H1 (cell line): ENCODE measurements at regions not wholly inside any gene's neighbourhood (a gene's known extent, or its start where the extent isn't known, plus 50 kb on each side); places are given as distances from the start of the nearest gene placed in this dataset.

Experiments
- CTCF ChIA-PET: fragments of 300-600 bp; sonication (Branson Sonifier 250); formaldehyde crosslinking; loops from one replicate; lab custom pipeline; 2021; ENCODE audit not compliant: partially characterized antibody; lab: Charles Lee
- POLR2A ChIA-PET: fragments of 300-600 bp; sonication (Branson Sonifier 250); formaldehyde crosslinking; loops from one replicate; lab custom pipeline; 2021; ENCODE audit warnings: inconsistent platforms; ENCODE audit not compliant: partially characterized antibody; lab: Charles Lee
- DNase-seq, 2 experiments: peaks; one replicate each; pipeline versions ENCODE4 v3.0.0 to v3.0.0-alpha.2; 2010 to 2022; ENCODE audit warnings: low spot score in 2 of 2, low read depth in 1 of 2, mixed read lengths in 1 of 2
- FAIRE-seq: peaks from 2 replicates; lab custom pipeline; 2011; peaks lifted over from hg19 to GRCh38; lab: Jason Lieb, UNC
- H2AFZ ChIP-seq: 2 replicates; pipeline ENCODE4 v1.8.1; 2012; ENCODE audit warnings: low read length, inconsistent platforms
- H2AK5ac ChIP-seq: 2 replicates; pipeline ENCODE4 v1.6.1; 2013; ENCODE audit warnings: low read depth, low read length
- H2BK120ac ChIP-seq: replicated peaks from 2 replicates; pipeline ENCODE3; 2013; ENCODE audit warnings: low read depth, low read length, inconsistent platforms
- H2BK12ac ChIP-seq: 2 replicates; pipeline ENCODE4 v1.6.1; 2013; ENCODE audit warnings: low read depth, low read length
- H2BK15ac ChIP-seq: 2 replicates; pipeline ENCODE4 v1.6.1; 2013; ENCODE audit warnings: low read length
- H2BK20ac ChIP-seq: 2 replicates; pipeline ENCODE4 v1.6.1; 2013; ENCODE audit warnings: low read length
- H2BK5ac ChIP-seq: 2 replicates; pipeline ENCODE4 v1.6.1; 2013; ENCODE audit warnings: low read depth, low read length
- H3K14ac ChIP-seq: 2 replicates; pipeline ENCODE4 v1.6.1; 2013; ENCODE audit warnings: inconsistent platforms; ENCODE audit not compliant: insufficient read length
- H3K18ac ChIP-seq: 2 replicates; pipeline ENCODE4 v1.6.1; 2013; ENCODE audit warnings: low read length; ENCODE audit errors: extremely low read depth
- H3K23ac ChIP-seq: 2 replicates; pipeline ENCODE4 v1.6.1; 2013; ENCODE audit warnings: inconsistent platforms; ENCODE audit not compliant: insufficient read length
- H3K23me2 ChIP-seq: 2 replicates; pipeline ENCODE4 v1.6.1; 2013; ENCODE audit warnings: low read depth, low read length
- H3K27ac ChIP-seq: 2 replicates; pipeline ENCODE4 v1.6.1; 2011; ENCODE audit warnings: low read depth, low read length, inconsistent platforms
- H3K27me3 ChIP-seq, 4 experiments: replicated peaks in 1 of 4; 1 replicate in 1 of 4; 2 replicates in 3 of 4; pipeline versions ENCODE4 v1.6.1 to v1.8.1; 2011 to 2013; ENCODE audit warnings: low read length in 3 of 4, mild to moderate bottlenecking in 3 of 4, inconsistent platforms in 2 of 4, mixed read lengths in 2 of 4, moderate library complexity in 1 of 4; ENCODE audit not compliant: control insufficient read depth in 3 of 4, insufficient read depth in 3 of 4; ENCODE audit errors: extremely low read depth in 1 of 4
- H3K36me3 ChIP-seq, 4 experiments: 2 replicates each; pipeline versions ENCODE4 v1.6.1 to v1.8.1; 2011 to 2013; ENCODE audit warnings: mild to moderate bottlenecking in 4 of 4, low read length in 3 of 4, moderate library complexity in 2 of 4, control low read depth in 1 of 4, inconsistent platforms in 1 of 4; ENCODE audit not compliant: insufficient read depth in 4 of 4, control insufficient read depth in 2 of 4
- H3K4ac ChIP-seq: replicated peaks from 2 replicates; pipeline ENCODE3; 2013; ENCODE audit warnings: low read length, low read depth, mixed read lengths, inconsistent platforms; ENCODE audit not compliant: insufficient read length
- H3K4me1 ChIP-seq, 4 experiments: replicated peaks in 1 of 4; 1 replicate in 1 of 4; 2 replicates in 3 of 4; pipeline versions ENCODE4 v1.6.1 to v1.8.1; 2011 to 2013; ENCODE audit warnings: low read length in 3 of 4, inconsistent platforms in 2 of 4, mixed read lengths in 1 of 4; ENCODE audit not compliant: insufficient read depth in 4 of 4, control insufficient read depth in 3 of 4
- H3K4me2 ChIP-seq, 2 experiments: 2 replicates each; pipeline versions ENCODE4 v1.6.1 to v1.8.1; 2011 to 2013; ENCODE audit warnings: low read depth in 2 of 2, low read length in 2 of 2, control low read depth in 1 of 2, inconsistent platforms in 1 of 2, mild to moderate bottlenecking in 1 of 2; ENCODE audit not compliant: insufficient read depth in 1 of 2
- H3K4me3 ChIP-seq, 4 experiments: fragments of 200-600, 300-600 bp in 1 of 4; sonication (generic), shearing (Covaris generic), sonication (Bioruptor Twin) in 1 of 4; 2 replicates each; pipeline versions ENCODE4 v1.5.1 to v1.8.1; 2011 to 2016; ENCODE audit warnings: low read length in 4 of 4, low read depth in 3 of 4, control low read depth in 2 of 4, inconsistent platforms in 2 of 4, mild to moderate bottlenecking in 2 of 4, mixed read lengths in 1 of 4, moderate library complexity in 1 of 4; ENCODE audit not compliant: insufficient read depth in 2 of 4; ENCODE audit errors: extremely low read depth in 1 of 4
- H3K56ac ChIP-seq: replicated peaks from 2 replicates; pipeline ENCODE3; 2013; ENCODE audit warnings: low read depth, mild to moderate bottlenecking, mixed read lengths, low read length, inconsistent platforms; ENCODE audit not compliant: insufficient read length
- H3K79me1 ChIP-seq: 2 replicates; pipeline ENCODE4 v1.6.1; 2013; ENCODE audit warnings: low read depth, low read length, control low read depth
- H3K79me2 ChIP-seq, 2 experiments: 2 replicates each; pipeline versions ENCODE4 v1.6.1 to v1.8.1; 2012 to 2013; ENCODE audit warnings: low read length in 2 of 2, mild to moderate bottlenecking in 2 of 2, inconsistent platforms in 1 of 2; ENCODE audit not compliant: insufficient read depth in 2 of 2, control insufficient read depth in 1 of 2
- H3K9ac ChIP-seq, 4 experiments: replicated peaks in 1 of 4; 1 replicate in 1 of 4; 2 replicates in 3 of 4; pipeline versions ENCODE4 v1.6.1 to v1.8.1; 2011 to 2013; ENCODE audit warnings: low read depth in 3 of 4, low read length in 3 of 4, control low read depth in 2 of 4, mild to moderate bottlenecking in 2 of 4, moderate library complexity in 2 of 4, inconsistent platforms in 1 of 4; ENCODE audit errors: extremely low read depth in 1 of 4
- H3K9me3 ChIP-seq, 2 experiments: 2 replicates each; pipeline versions ENCODE4 v1.6.1 to v1.8.1; 2012 to 2013; ENCODE audit warnings: mild to moderate bottlenecking in 2 of 2, moderate library complexity in 2 of 2, control low read depth in 1 of 2, inconsistent platforms in 1 of 2, low read depth in 1 of 2, low read length in 1 of 2, mixed read lengths in 1 of 2; ENCODE audit not compliant: insufficient read depth in 2 of 2
- H4K20me1 ChIP-seq, 2 experiments: replicated peaks in 1 of 2; 2 replicates each; pipeline versions ENCODE3 to v1.8.1; 2011 to 2013; ENCODE audit warnings: inconsistent platforms in 2 of 2, low read length in 2 of 2, mild to moderate bottlenecking in 1 of 2; ENCODE audit not compliant: insufficient read depth in 2 of 2, control insufficient read depth in 1 of 2
- H4K5ac ChIP-seq: 2 replicates; pipeline ENCODE4 v1.6.1; 2013; ENCODE audit warnings: low read length, low read depth, mixed read lengths, inconsistent platforms; ENCODE audit not compliant: insufficient read length
- H4K8ac ChIP-seq: 2 replicates; pipeline ENCODE4 v1.8.0; 2013; ENCODE audit warnings: mild to moderate bottlenecking, moderate library complexity, low read length, inconsistent platforms; ENCODE audit not compliant: insufficient read depth; ENCODE audit errors: extremely low read depth
- H4K91ac ChIP-seq: replicated peaks from 2 replicates; pipeline ENCODE3; 2013; ENCODE audit warnings: low read length, mixed read lengths, inconsistent platforms; ENCODE audit not compliant: insufficient read length
- BRCA1 ChIP-seq: IDR thresholded peaks from 2 replicates; pipeline ENCODE4 v1.6.1; 2012; ENCODE audit warnings: low read depth, low read length, improper control_type of control experiment
- CHD2 ChIP-seq: IDR thresholded peaks from 2 replicates; pipeline ENCODE4 v1.6.1; 2012; ENCODE audit warnings: low read length, improper control_type of control experiment
- FOSL1 ChIP-seq: IDR thresholded peaks from 2 replicates; pipeline ENCODE4 v1.6.1; 2011; ENCODE audit warnings: mild to moderate bottlenecking, low read depth, low read length, moderate library complexity; ENCODE audit not compliant: insufficient read depth
- HDAC2 ChIP-seq, 2 experiments: fragments of 300-600 bp in 1 of 2; sonication (generic) in 1 of 2; IDR thresholded peaks; 2 replicates each; pipeline ENCODE4 v1.6.1; 2011 to 2012; ENCODE audit warnings: low read depth in 2 of 2, low read length in 2 of 2, mild to moderate bottlenecking in 2 of 2, moderate library complexity in 2 of 2, borderline replicate concordance in 1 of 2, inconsistent platforms in 1 of 2
- KDM4A ChIP-seq: IDR thresholded peaks from one replicate; pipeline ENCODE4 v1.7.1; 2012; ENCODE audit warnings: low read depth, mild to moderate bottlenecking, moderate library complexity, low read length, inconsistent platforms; ENCODE audit not compliant: severe bottlenecking
- NRF1 ChIP-seq: IDR thresholded peaks from 2 replicates; pipeline ENCODE4 v1.6.1; 2011; ENCODE audit warnings: mild to moderate bottlenecking, low read depth, low read length, improper control_type of control experiment
- POU5F1 ChIP-seq: IDR thresholded peaks from 2 replicates; pipeline ENCODE4 v1.6.1; 2011; ENCODE audit warnings: low read depth, mild to moderate bottlenecking, low read length, moderate library complexity
- RBBP5 ChIP-seq: IDR thresholded peaks from 2 replicates; pipeline ENCODE4 v1.7.1; 2012; ENCODE audit warnings: low read depth, mild to moderate bottlenecking, inconsistent platforms, low read length, moderate library complexity, borderline replicate concordance
- SIX5 ChIP-seq: IDR thresholded peaks from 2 replicates; pipeline ENCODE4 v1.6.1; 2011; ENCODE audit warnings: mild to moderate bottlenecking, low read depth, low read length
- TEAD4 ChIP-seq: IDR thresholded peaks from 2 replicates; pipeline ENCODE4 v1.6.1; 2012; ENCODE audit warnings: low read depth, low read length, inconsistent platforms, mixed read lengths
- WGBS, 2 experiments: shearing (Covaris generic) in 1 of 2; methylation state at CpG; one replicate each; pipeline versions ENCODE4 v1.1.6 to v1.1.7; 2013 to 2015; ENCODE audit warnings: low lambda C conversion rate in 2 of 2, mixed read lengths in 2 of 2, inconsistent platforms in 1 of 2, low coverage in 1 of 2, missing lambda C conversion rate in 1 of 2; ENCODE audit not compliant: insufficient replicate concordance in 2 of 2, insufficient coverage in 1 of 2, insufficient read length in 1 of 2; ENCODE audit errors: extremely low coverage in 1 of 2, missing lambda C conversion rate in 1 of 2; 5-methylcytosine and 5-hydroxymethylcytosine counted together

GRCh38 chr9:24242576-24242975, 303.1 kb downstream of the IZUMO3 start:
- Histone ChIP-seq H2AFZ (no peak overlapping the region; the same call in 1 of the 2 replicates), H3K79me1 (no peaks in the 10 kb centered on the region), H3K4me3 (no peak overlapping the region), H3K23ac (no peak overlapping the region), H3K14ac (no peak overlapping the region), H4K8ac (no peak overlapping the region), H4K20me1 (no peaks in the 10 kb centered on the region), H2BK12ac (no peak overlapping the region), H2BK120ac (no peak overlapping the region), H3K4ac (no peak overlapping the region), H3K23me2 (no peaks in the 10 kb centered on the region), H3K56ac (no peak overlapping the region), H3K27ac (no peak overlapping the region), H3K27me3 (no peaks in the 10 kb centered on the region)
- CTCF ChIA-PET = no interaction called here
- WGBS, 2 experiments = 91% methylated on average over 3 of the region's 3 CpGs; no CpG with 5 or more reads in 1 of the 2 experiments
- DNase-seq = no peak
- TF ChIP-seq TEAD4 (no peak), NRF1 (no peak), RBBP5 (no peak), HDAC2 (IDR thresholded peaks at IDR 0.05; ENCODE audit: borderline replicate concordance in 1 of 2, low read depth in 2 of 2, low read length in 2 of 2) (no peak), CHD2 (no peak), KDM4A (no peak), SIX5 (no peak), FOSL1 (no peak), POU5F1 (no peak), BRCA1 (no peak)
- TF ChIP-seq, all 59 proteins: peak for 0
- Histone ChIP-seq H2AK5ac (no peak overlapping the region), H2BK20ac (no peak overlapping the region), H2BK15ac (no peak overlapping the region), H4K91ac (no peak overlapping the region), H3K9ac (no peak overlapping the region), H3K79me2 (no peaks in the 10 kb centered on the region), H4K5ac (no peak overlapping the region), H3K9me3 (no peaks in the 10 kb centered on the region), H3K4me1 (no peaks in the 10 kb centered on the region), H2BK5ac (no peak overlapping the region), H3K36me3 (no peaks in the 10 kb centered on the region), H3K4me2 (no peak overlapping the region), H3K18ac (no peak overlapping the region)
- FAIRE-seq = no peak
- POLR2A ChIA-PET = no interaction called here
